H1 (cell line): ENCODE measurements at regions not wholly inside any gene's neighbourhood (a gene's known extent, or its start where the extent isn't known, plus 50 kb on each side); places are given as distances from the start of the nearest gene placed in this dataset.

Experiments used
- CTCF ChIA-PET: fragments of 300-600 bp; sonication (Branson Sonifier 250); formaldehyde crosslinking; loops from one replicate; lab custom pipeline; 2021; ENCODE audit not compliant: partially characterized antibody; lab: Charles Lee
- POLR2A ChIA-PET: fragments of 300-600 bp; sonication (Branson Sonifier 250); formaldehyde crosslinking; loops from one replicate; lab custom pipeline; 2021; ENCODE audit warnings: inconsistent platforms; ENCODE audit not compliant: partially characterized antibody; lab: Charles Lee
- DNase-seq, 2 experiments: peaks; one replicate each; pipeline versions ENCODE4 v3.0.0 to v3.0.0-alpha.2; 2010 to 2022; ENCODE audit warnings: low spot score in 2 of 2, low read depth in 1 of 2, mixed read lengths in 1 of 2
- FAIRE-seq: peaks from 2 replicates; lab custom pipeline; 2011; peaks lifted over from hg19 to GRCh38; lab: Jason Lieb, UNC
- H2AFZ ChIP-seq: 2 replicates; pipeline ENCODE4 v1.8.1; 2012; ENCODE audit warnings: low read length, inconsistent platforms
- H2AK5ac ChIP-seq: 2 replicates; pipeline ENCODE4 v1.6.1; 2013; ENCODE audit warnings: low read depth, low read length
- H2BK120ac ChIP-seq: replicated peaks from 2 replicates; pipeline ENCODE3; 2013; ENCODE audit warnings: low read depth, low read length, inconsistent platforms
- H2BK12ac ChIP-seq: 2 replicates; pipeline ENCODE4 v1.6.1; 2013; ENCODE audit warnings: low read depth, low read length
- H2BK15ac ChIP-seq: 2 replicates; pipeline ENCODE4 v1.6.1; 2013; ENCODE audit warnings: low read length
- H2BK20ac ChIP-seq: 2 replicates; pipeline ENCODE4 v1.6.1; 2013; ENCODE audit warnings: low read length
- H2BK5ac ChIP-seq: 2 replicates; pipeline ENCODE4 v1.6.1; 2013; ENCODE audit warnings: low read depth, low read length
- H3K14ac ChIP-seq: 2 replicates; pipeline ENCODE4 v1.6.1; 2013; ENCODE audit warnings: inconsistent platforms; ENCODE audit not compliant: insufficient read length
- H3K18ac ChIP-seq: 2 replicates; pipeline ENCODE4 v1.6.1; 2013; ENCODE audit warnings: low read length; ENCODE audit errors: extremely low read depth
- H3K23ac ChIP-seq: 2 replicates; pipeline ENCODE4 v1.6.1; 2013; ENCODE audit warnings: inconsistent platforms; ENCODE audit not compliant: insufficient read length
- H3K23me2 ChIP-seq: 2 replicates; pipeline ENCODE4 v1.6.1; 2013; ENCODE audit warnings: low read depth, low read length
- H3K27ac ChIP-seq: 2 replicates; pipeline ENCODE4 v1.6.1; 2011; ENCODE audit warnings: low read depth, low read length, inconsistent platforms
- H3K27me3 ChIP-seq, 4 experiments: replicated peaks in 1 of 4; 1 replicate in 1 of 4; 2 replicates in 3 of 4; pipeline versions ENCODE4 v1.6.1 to v1.8.1; 2011 to 2013; ENCODE audit warnings: low read length in 3 of 4, mild to moderate bottlenecking in 3 of 4, inconsistent platforms in 2 of 4, mixed read lengths in 2 of 4, moderate library complexity in 1 of 4; ENCODE audit not compliant: control insufficient read depth in 3 of 4, insufficient read depth in 3 of 4; ENCODE audit errors: extremely low read depth in 1 of 4
- H3K36me3 ChIP-seq, 4 experiments: 2 replicates each; pipeline versions ENCODE4 v1.6.1 to v1.8.1; 2011 to 2013; ENCODE audit warnings: mild to moderate bottlenecking in 4 of 4, low read length in 3 of 4, moderate library complexity in 2 of 4, control low read depth in 1 of 4, inconsistent platforms in 1 of 4; ENCODE audit not compliant: insufficient read depth in 4 of 4, control insufficient read depth in 2 of 4
- H3K4ac ChIP-seq: replicated peaks from 2 replicates; pipeline ENCODE3; 2013; ENCODE audit warnings: low read length, low read depth, mixed read lengths, inconsistent platforms; ENCODE audit not compliant: insufficient read length
- H3K4me1 ChIP-seq, 4 experiments: replicated peaks in 1 of 4; 1 replicate in 1 of 4; 2 replicates in 3 of 4; pipeline versions ENCODE4 v1.6.1 to v1.8.1; 2011 to 2013; ENCODE audit warnings: low read length in 3 of 4, inconsistent platforms in 2 of 4, mixed read lengths in 1 of 4; ENCODE audit not compliant: insufficient read depth in 4 of 4, control insufficient read depth in 3 of 4
- H3K4me2 ChIP-seq, 2 experiments: 2 replicates each; pipeline versions ENCODE4 v1.6.1 to v1.8.1; 2011 to 2013; ENCODE audit warnings: low read depth in 2 of 2, low read length in 2 of 2, control low read depth in 1 of 2, inconsistent platforms in 1 of 2, mild to moderate bottlenecking in 1 of 2; ENCODE audit not compliant: insufficient read depth in 1 of 2
- H3K4me3 ChIP-seq, 4 experiments: fragments of 200-600, 300-600 bp in 1 of 4; sonication (generic), shearing (Covaris generic), sonication (Bioruptor Twin) in 1 of 4; 2 replicates each; pipeline versions ENCODE4 v1.5.1 to v1.8.1; 2011 to 2016; ENCODE audit warnings: low read length in 4 of 4, low read depth in 3 of 4, control low read depth in 2 of 4, inconsistent platforms in 2 of 4, mild to moderate bottlenecking in 2 of 4, mixed read lengths in 1 of 4, moderate library complexity in 1 of 4; ENCODE audit not compliant: insufficient read depth in 2 of 4; ENCODE audit errors: extremely low read depth in 1 of 4
- H3K56ac ChIP-seq: replicated peaks from 2 replicates; pipeline ENCODE3; 2013; ENCODE audit warnings: low read depth, mild to moderate bottlenecking, mixed read lengths, low read length, inconsistent platforms; ENCODE audit not compliant: insufficient read length
- H3K79me1 ChIP-seq: 2 replicates; pipeline ENCODE4 v1.6.1; 2013; ENCODE audit warnings: low read depth, low read length, control low read depth
- H3K79me2 ChIP-seq, 2 experiments: 2 replicates each; pipeline versions ENCODE4 v1.6.1 to v1.8.1; 2012 to 2013; ENCODE audit warnings: low read length in 2 of 2, mild to moderate bottlenecking in 2 of 2, inconsistent platforms in 1 of 2; ENCODE audit not compliant: insufficient read depth in 2 of 2, control insufficient read depth in 1 of 2
- H3K9ac ChIP-seq, 4 experiments: replicated peaks in 1 of 4; 1 replicate in 1 of 4; 2 replicates in 3 of 4; pipeline versions ENCODE4 v1.6.1 to v1.8.1; 2011 to 2013; ENCODE audit warnings: low read depth in 3 of 4, low read length in 3 of 4, control low read depth in 2 of 4, mild to moderate bottlenecking in 2 of 4, moderate library complexity in 2 of 4, inconsistent platforms in 1 of 4; ENCODE audit errors: extremely low read depth in 1 of 4
- H3K9me3 ChIP-seq, 2 experiments: 2 replicates each; pipeline versions ENCODE4 v1.6.1 to v1.8.1; 2012 to 2013; ENCODE audit warnings: mild to moderate bottlenecking in 2 of 2, moderate library complexity in 2 of 2, control low read depth in 1 of 2, inconsistent platforms in 1 of 2, low read depth in 1 of 2, low read length in 1 of 2, mixed read lengths in 1 of 2; ENCODE audit not compliant: insufficient read depth in 2 of 2
- H4K20me1 ChIP-seq, 2 experiments: replicated peaks in 1 of 2; 2 replicates each; pipeline versions ENCODE3 to v1.8.1; 2011 to 2013; ENCODE audit warnings: inconsistent platforms in 2 of 2, low read length in 2 of 2, mild to moderate bottlenecking in 1 of 2; ENCODE audit not compliant: insufficient read depth in 2 of 2, control insufficient read depth in 1 of 2
- H4K5ac ChIP-seq: 2 replicates; pipeline ENCODE4 v1.6.1; 2013; ENCODE audit warnings: low read length, low read depth, mixed read lengths, inconsistent platforms; ENCODE audit not compliant: insufficient read length
- H4K8ac ChIP-seq: 2 replicates; pipeline ENCODE4 v1.8.0; 2013; ENCODE audit warnings: mild to moderate bottlenecking, moderate library complexity, low read length, inconsistent platforms; ENCODE audit not compliant: insufficient read depth; ENCODE audit errors: extremely low read depth
- H4K91ac ChIP-seq: replicated peaks from 2 replicates; pipeline ENCODE3; 2013; ENCODE audit warnings: low read length, mixed read lengths, inconsistent platforms; ENCODE audit not compliant: insufficient read length
- ATF2 ChIP-seq: IDR thresholded peaks from 2 replicates; pipeline ENCODE4 v1.6.1; 2012; ENCODE audit warnings: low read length, inconsistent platforms
- BACH1 ChIP-seq: IDR thresholded peaks from 2 replicates; pipeline ENCODE4 v1.6.1; 2012; ENCODE audit warnings: low read length, improper control_type of control experiment
- HDAC6 ChIP-seq: IDR thresholded peaks from one replicate; pipeline ENCODE4 v1.7.1; 2012; ENCODE audit warnings: low read depth, mild to moderate bottlenecking, inconsistent platforms, low read length, moderate library complexity
- KDM5A ChIP-seq: fragments of 200-600 bp; IDR thresholded peaks from 2 replicates; pipeline ENCODE4 v1.7.1; 2012; ENCODE audit warnings: mild to moderate bottlenecking, low read length, inconsistent platforms, mixed read lengths
- MAFK ChIP-seq: IDR thresholded peaks from 2 replicates; pipeline ENCODE4 v1.6.1; 2012; ENCODE audit warnings: low read depth, mild to moderate bottlenecking, improper control_type of control experiment, low read length
- POLR2AphosphoS5 ChIP-seq: IDR thresholded peaks from 2 replicates; pipeline ENCODE4 v1.6.1; 2011; ENCODE audit warnings: low read depth, low read length
- RBBP5 ChIP-seq: IDR thresholded peaks from 2 replicates; pipeline ENCODE4 v1.7.1; 2012; ENCODE audit warnings: low read depth, mild to moderate bottlenecking, inconsistent platforms, low read length, moderate library complexity, borderline replicate concordance
- RNF2 ChIP-seq: fragments of 200-900, 300-1000 bp; sonication (generic); IDR thresholded peaks from 2 replicates; pipeline ENCODE4 v1.7.1; 2016; ENCODE audit warnings: borderline replicate concordance, low read depth, mild to moderate bottlenecking, antibody characterized with exemption, low read length; ENCODE audit not compliant: poor library complexity, severe bottlenecking; ENCODE audit errors: missing control alignments
- SIX5 ChIP-seq: IDR thresholded peaks from 2 replicates; pipeline ENCODE4 v1.6.1; 2011; ENCODE audit warnings: mild to moderate bottlenecking, low read depth, low read length
- SUZ12 ChIP-seq: fragments of 200-600 bp; sonication (generic); IDR thresholded peaks from 2 replicates; pipeline ENCODE4 v1.6.1; 2012; ENCODE audit warnings: mild to moderate bottlenecking, inconsistent platforms, low read length, moderate library complexity, mixed read lengths
- TCF12 ChIP-seq: IDR thresholded peaks from 2 replicates; pipeline ENCODE4 v1.6.1; 2011; ENCODE audit warnings: low read depth, mild to moderate bottlenecking, low read length

- H2AFZ ChIP-seq = no peak overlapping the region
- H4K91ac ChIP-seq = no peak overlapping the region
- no peaks in the 10 kb centered on the region for H3K79me2 ChIP-seq
- DNase-seq (no peak), FAIRE-seq (no peak)
- no peak overlapping the region for H4K8ac ChIP-seq
- POLR2A ChIA-PET = no interaction called here
- H4K5ac ChIP-seq = no peak overlapping the region
- no peak overlapping the region for H3K4ac ChIP-seq
- H2BK5ac ChIP-seq = no peak overlapping the region
- H3K79me1 ChIP-seq = no peaks in the 10 kb centered on the region
- H3K36me3 ChIP-seq = no peaks in the 10 kb centered on the region
- no peak overlapping the region for H3K27ac ChIP-seq
- no peak overlapping the region for H3K14ac ChIP-seq
- H3K4me1 ChIP-seq = peaks cover 1 to 10% (median 7%) of the 10 kb centered on the region in 4 experiments; a peak in 5 of 7 replicates
- no peak overlapping the region for H2BK12ac ChIP-seq
- no peak overlapping the region for H3K23ac ChIP-seq
- no peaks in the 10 kb centered on the region for H4K20me1 ChIP-seq
- CTCF ChIA-PET = interaction anchor here (0.6 kb wide), 1 partner anchor 323 kb away, joined by 3 read pairs; no protein-coding TSS in a partner anchor
- H3K27me3 ChIP-seq = no peaks in the 10 kb centered on the region
- TF ChIP-seq RNF2 = no peak
- TF ChIP-seq POLR2AphosphoS5 = no peak
- no peak for TF ChIP-seq HDAC6
- no peak for TF ChIP-seq RBBP5
- TF ChIP-seq SUZ12 = no peak
- no peak for TF ChIP-seq BACH1
- no peak for TF ChIP-seq TCF12
- no peak for TF ChIP-seq ATF2
- no peak for TF ChIP-seq KDM5A
- TF ChIP-seq SIX5 = no peak
- no peak for TF ChIP-seq MAFK
- no peak overlapping the region for H3K4me2 ChIP-seq
- H2BK15ac ChIP-seq = no peak overlapping the region
- no peak overlapping the region for H2BK20ac ChIP-seq
- H3K56ac ChIP-seq = no peak overlapping the region
- no peak overlapping the region for H3K4me3 ChIP-seq
- H3K9ac ChIP-seq = no peak overlapping the region
- no peaks in the 10 kb centered on the region for H3K23me2 ChIP-seq
- H2BK120ac ChIP-seq = no peak overlapping the region
- no peak overlapping the region for H3K18ac ChIP-seq
- H2AK5ac ChIP-seq = no peak overlapping the region
- no peaks in the 10 kb centered on the region for H3K9me3 ChIP-seq
Measured at GRCh38 chr4:156501962-156502361, 469.6 kb downstream of the PDGFC start.
